Body of pancreas (tissue), 4 donors: ENCODE measurements at regions not wholly inside any gene's neighbourhood (a gene's known extent, or its start where the extent isn't known, plus 50 kb on each side); places are given as distances from the start of the nearest gene placed in this dataset.

ENCODE experiments used
- ATAC-seq: fragments of 150-250 bp; one replicate; pipeline ENCODE4 v1.9.1; 2016
- DNase-seq, 4 donors: peaks; one replicate each; pipeline ENCODE4 v3.0.0-alpha.2; 2019
- H3K27ac ChIP-seq, 4 donors: fragments of 200-600 bp; sonication (generic); 1 replicate in 3 of 4; 2 replicates in 1 of 4; pipeline versions ENCODE4 v1.5.1 to v1.6.1; 2016 to 2019; ENCODE audit warnings: mild to moderate bottlenecking in 1 of 4, mixed read lengths in 1 of 4, moderate library complexity in 1 of 4
- H3K27me3 ChIP-seq, 2 donors: fragments of 200-600 bp; sonication (generic); one replicate each; pipeline ENCODE4 v1.6.0; 2016; ENCODE audit warnings: mild to moderate bottlenecking in 1 of 2
- H3K36me3 ChIP-seq, 2 donors: fragments of 200-600 bp; sonication (generic); replicated peaks in 1 of 2; 2 replicates each; pipeline ENCODE4 v1.5.1; 2016; ENCODE audit warnings: low read depth in 2 of 2; ENCODE audit not compliant: insufficient read depth in 1 of 2
- H3K4me1 ChIP-seq: fragments of 200-600 bp; sonication (generic); one replicate; pipeline ENCODE4 v1.6.0; 2016
- H3K4me3 ChIP-seq, 2 donors: fragments of 200-600 bp; sonication (generic); 1 replicate in 1 of 2; 2 replicates in 1 of 2; pipeline ENCODE4 v1.5.1; 2016 to 2019
- H3K9me3 ChIP-seq, 3 donors: fragments of 200-600 bp; sonication (generic); 1 replicate in 2 of 3; 2 replicates in 1 of 3; pipeline ENCODE4 v1.5.1; 2016
- POLR2A ChIP-seq, 3 donors: fragments of 450-650 bp; IDR thresholded peaks; one replicate each; pipeline ENCODE4 v1.6.1; 2016; ENCODE audit warnings: antibody characterized with exemption in 3 of 3, mild to moderate bottlenecking in 2 of 3
- WGBS, 2 donors: methylation state at CpG; one replicate each; pipeline ENCODE4 v1.1.5; 2017; 5-methylcytosine and 5-hydroxymethylcytosine counted together
- intact Hi-C: fragments of 100-400 bp; cut with DNase I; formaldehyde crosslinking; loops from one replicate; pipeline ENCODE4 v1.15.1; 2023
- TF ChIP-seq, protein P1 (sequence below), 7 experiments: fragments of 450-650 bp in 4 of 7; fragments of 200-600 bp in 3 of 7; sonication (generic) in 3 of 7; IDR thresholded peaks; one replicate each; pipeline ENCODE4 v1.5.1; 2016 to 2019; ENCODE audit warnings: antibody characterized with exemption in 7 of 7

DNA sequence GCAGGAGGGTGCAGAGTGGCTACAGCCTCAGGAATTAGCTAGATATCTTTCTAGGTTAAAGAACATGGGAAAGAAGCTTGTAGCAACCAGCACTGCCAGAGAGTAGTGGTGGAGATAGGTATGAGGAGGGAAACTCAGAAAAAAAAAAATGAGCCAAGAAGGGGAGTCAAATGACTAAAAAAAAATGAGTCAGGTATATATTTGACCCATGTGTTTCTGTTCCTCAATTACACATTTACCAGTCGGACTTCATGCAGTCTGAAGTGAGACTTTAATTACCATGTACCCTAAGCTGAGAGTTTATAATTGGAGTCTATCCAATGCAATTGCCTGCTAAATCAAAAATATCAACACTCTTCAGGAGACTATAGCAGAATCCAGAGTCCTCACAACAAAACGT lies 964.6 kb downstream of the HACE1 start:
- no peak for TF ChIP-seq POLR2A (IDR thresholded peaks at IDR 0.05)
- TF ChIP-seq, protein P1, sequence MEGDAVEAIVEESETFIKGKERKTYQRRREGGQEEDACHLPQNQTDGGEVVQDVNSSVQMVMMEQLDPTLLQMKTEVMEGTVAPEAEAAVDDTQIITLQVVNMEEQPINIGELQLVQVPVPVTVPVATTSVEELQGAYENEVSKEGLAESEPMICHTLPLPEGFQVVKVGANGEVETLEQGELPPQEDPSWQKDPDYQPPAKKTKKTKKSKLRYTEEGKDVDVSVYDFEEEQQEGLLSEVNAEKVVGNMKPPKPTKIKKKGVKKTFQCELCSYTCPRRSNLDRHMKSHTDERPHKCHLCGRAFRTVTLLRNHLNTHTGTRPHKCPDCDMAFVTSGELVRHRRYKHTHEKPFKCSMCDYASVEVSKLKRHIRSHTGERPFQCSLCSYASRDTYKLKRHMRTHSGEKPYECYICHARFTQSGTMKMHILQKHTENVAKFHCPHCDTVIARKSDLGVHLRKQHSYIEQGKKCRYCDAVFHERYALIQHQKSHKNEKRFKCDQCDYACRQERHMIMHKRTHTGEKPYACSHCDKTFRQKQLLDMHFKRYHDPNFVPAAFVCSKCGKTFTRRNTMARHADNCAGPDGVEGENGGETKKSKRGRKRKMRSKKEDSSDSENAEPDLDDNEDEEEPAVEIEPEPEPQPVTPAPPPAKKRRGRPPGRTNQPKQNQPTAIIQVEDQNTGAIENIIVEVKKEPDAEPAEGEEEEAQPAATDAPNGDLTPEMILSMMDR (IDR thresholded peaks at IDR 0.05), result no peak
- H3K4me1 ChIP-seq, result no peaks in the 10 kb centered on the region
- no peak for ATAC-seq
- no peaks in the 10 kb centered on the region for H3K27me3 ChIP-seq
- H3K27ac ChIP-seq, result no peak overlapping the region
- intact Hi-C loops, result no loop called here
- WGBS, 2 donors, result 59 to 70% methylated on average over 2 of the region's 2 CpGs
- no peak overlapping the region for H3K4me3 ChIP-seq
- no peaks in the 10 kb centered on the region for H3K9me3 ChIP-seq
- DNase-seq, result no peak
- no peaks in the 10 kb centered on the region for H3K36me3 ChIP-seq

DNA sequence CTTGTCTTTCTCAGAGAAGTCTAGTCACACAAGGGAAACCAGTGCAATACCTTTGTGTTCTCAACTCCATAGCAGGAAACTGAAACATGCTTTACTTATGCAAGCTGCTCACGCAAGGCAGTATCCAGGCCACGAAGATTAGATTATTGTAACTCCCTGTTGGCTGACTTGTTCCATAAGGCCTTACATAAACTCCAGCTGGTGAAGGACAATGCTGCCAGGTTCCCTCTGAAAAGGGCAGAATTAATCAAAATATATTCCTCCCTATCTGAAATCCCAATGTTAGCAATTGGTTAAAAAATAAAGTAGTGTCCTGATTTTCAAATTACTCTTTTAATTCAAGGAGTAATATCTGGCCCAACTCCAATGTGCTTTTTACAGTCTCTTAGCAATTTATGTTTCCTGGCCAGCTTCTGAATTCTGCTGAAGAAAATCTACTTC lies 966.6 kb downstream of the HACE1 start:
- Histone ChIP-seq H3K27ac (no peak overlapping the region), H3K36me3 (no peaks in the 10 kb centered on the region), H3K27me3 (no peaks in the 10 kb centered on the region), H3K4me3 (no peak overlapping the region), H3K9me3 (no peaks in the 10 kb centered on the region), H3K4me1 (no peaks in the 10 kb centered on the region)
- peak in 2 of 4 donors; percentile 14 to 16 for DNase-seq
- intact Hi-C loops, result no loop called here
- ATAC-seq, result no peak
- 20 to 36% methylated on average over 2 of the region's 2 CpGs for WGBS, 2 donors
- no peak for TF ChIP-seq POLR2A (IDR thresholded peaks at IDR 0.05)
- TF ChIP-seq, protein P1 (IDR thresholded peaks at IDR 0.05), result no peak

DNA sequence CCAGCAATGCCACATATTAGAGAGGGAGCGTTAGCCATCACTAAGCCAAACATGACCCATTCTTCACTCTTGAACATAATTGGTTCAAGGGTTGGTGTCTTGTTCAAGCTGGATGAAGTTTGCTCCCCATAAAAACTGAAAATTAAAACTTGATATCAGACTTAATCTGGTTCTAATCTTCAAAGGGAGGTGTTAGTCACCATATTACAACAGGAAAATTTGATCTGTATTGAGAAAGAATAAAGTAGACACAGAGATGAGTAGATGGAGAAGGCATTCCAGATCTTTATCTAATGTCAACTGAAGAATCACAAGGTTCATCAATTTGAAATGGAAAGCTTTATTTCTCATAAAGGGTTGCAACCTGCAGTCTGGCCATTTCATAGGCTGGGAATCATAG lies 972.8 kb downstream of the HACE1 start:
- ATAC-seq, result no peak
- no peak overlapping the region for H3K4me3 ChIP-seq
- no peaks in the 10 kb centered on the region for H3K9me3 ChIP-seq
- no peak overlapping the region for H3K27ac ChIP-seq
- no peaks in the 10 kb centered on the region for H3K27me3 ChIP-seq
- DNase-seq, result no peak
- no peaks in the 10 kb centered on the region for H3K4me1 ChIP-seq
- WGBS, 2 donors, result 87 to 91% methylated on average over 1 of the region's 1 CpG
- intact Hi-C loops, result no loop called here
- no peaks in the 10 kb centered on the region for H3K36me3 ChIP-seq
- TF ChIP-seq, protein P1 (IDR thresholded peaks at IDR 0.05), result no peak
- no peak for TF ChIP-seq POLR2A (IDR thresholded peaks at IDR 0.05)

DNA sequence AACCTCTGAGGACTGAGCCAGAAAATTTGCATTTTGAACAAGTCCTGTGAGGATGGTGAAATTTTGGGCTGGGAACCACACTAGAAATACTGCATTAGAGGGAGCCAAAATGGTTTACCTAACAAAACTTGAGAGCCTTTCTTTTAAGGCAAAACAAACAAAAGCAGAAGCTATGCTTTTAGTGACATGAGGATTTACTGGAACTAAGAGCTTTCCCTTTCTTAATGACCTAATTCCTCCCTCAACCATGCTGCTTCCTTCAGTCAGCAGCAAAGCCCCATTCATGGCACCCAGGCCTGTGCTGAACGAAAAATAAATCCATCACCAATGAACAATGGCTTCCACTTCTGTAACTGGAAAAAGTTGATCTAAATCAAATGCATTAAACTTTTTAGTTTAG lies 974.3 kb downstream of the HACE1 start:
- Histone ChIP-seq H3K4me1 (no peaks in the 10 kb centered on the region), H3K9me3 (no peaks in the 10 kb centered on the region), H3K27ac (no peak overlapping the region), H3K36me3 (no peaks in the 10 kb centered on the region), H3K27me3 (no peaks in the 10 kb centered on the region), H3K4me3 (no peak overlapping the region)
- no peak for DNase-seq
- intact Hi-C loops, result no loop called here
- no peak for TF ChIP-seq POLR2A (IDR thresholded peaks at IDR 0.05)
- TF ChIP-seq, protein P1 (IDR thresholded peaks at IDR 0.05), result no peak
- 41 to 52% methylated on average over 1 of the region's 1 CpG for WGBS, 2 donors
- ATAC-seq, result no peak

DNA sequence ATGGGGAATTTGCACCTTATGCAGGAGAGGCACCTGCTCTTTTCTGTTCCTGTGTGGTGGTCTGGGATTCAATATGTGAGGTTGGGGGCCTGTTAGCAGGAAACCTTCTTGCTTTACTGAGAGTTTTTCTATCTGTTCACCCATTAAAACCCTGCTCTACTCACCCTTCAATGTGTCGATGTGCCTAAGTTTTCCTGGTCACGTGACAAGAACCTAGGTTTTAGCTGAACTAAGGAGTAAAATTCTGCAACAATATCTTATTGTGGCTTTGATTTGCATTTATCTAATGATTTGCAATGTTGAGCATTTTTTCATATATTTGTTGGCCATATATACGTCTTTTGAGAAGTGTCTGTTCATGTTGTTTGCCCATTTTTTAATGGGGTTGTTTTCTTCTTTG lies 979.9 kb downstream of the HACE1 start:
- no peak for TF ChIP-seq POLR2A (IDR thresholded peaks at IDR 0.05)
- TF ChIP-seq, protein P1 (IDR thresholded peaks at IDR 0.05), result no peak
- Histone ChIP-seq H3K27ac (no peak overlapping the region), H3K4me1 (no peaks in the 10 kb centered on the region), H3K36me3 (no peaks in the 10 kb centered on the region), H3K4me3 (no peak overlapping the region), H3K9me3 (no peaks in the 10 kb centered on the region), H3K27me3 (no peaks in the 10 kb centered on the region)
- DNase-seq (no peak), ATAC-seq (no peak)
- 72 to 81% methylated on average over 3 of the region's 3 CpGs for WGBS, 2 donors
- intact Hi-C loops, result no loop called here
